ENCODE measurements at regions not wholly inside any gene's neighbourhood (a gene's known extent, or its start where the extent isn't known, plus 50 kb on each side); places are given as distances from the start of the nearest gene placed in this dataset.

- in situ Hi-C loops (cut with HindIII; ENCODE audit: low pct_ligation_motif_present, low sequenced_read_pairs) = no loop called here
- no peak for DNase-seq
- no peak overlapping the region for H3K4me3 ChIP-seq (ENCODE audit: low read depth, low read length)
Measured at GRCh38 chr20:50270034-50270395, 79.4 kb downstream of the CEBPB start.

GRCh38 chr20:50270569-50270968 is 79.9 kb downstream of the CEBPB start:
- in situ Hi-C loops (cut with HindIII; ENCODE audit: low pct_ligation_motif_present, low sequenced_read_pairs) = no loop called here
- no peak for DNase-seq
- Histone ChIP-seq H3K27ac (no peak overlapping the region), H3K36me3 (replicated peaks) (no peaks in the 10 kb centered on the region), H3K4me3 (ENCODE audit: low read depth, low read length) (no peak overlapping the region), H3K27me3 (replicated peaks) (no peaks in the 10 kb centered on the region)
- TF ChIP-seq CTCF (IDR thresholded peaks at IDR 0.05; ENCODE audit: low read depth, low read length, missing control alignments) = no peak

More at GRCh38 chr20:50270034-50270395, 79.4 kb downstream of the CEBPB start:
- no peaks in the 10 kb centered on the region for H3K27me3 ChIP-seq (replicated peaks)
- no peak for TF ChIP-seq CTCF (IDR thresholded peaks at IDR 0.05; ENCODE audit: low read depth, low read length, missing control alignments)
- no peaks in the 10 kb centered on the region for H3K36me3 ChIP-seq (replicated peaks)
- no peak overlapping the region for H3K27ac ChIP-seq

- no peak for DNase-seq
- Histone ChIP-seq H3K27ac (no peak overlapping the region), H3K36me3 (replicated peaks) (no peaks in the 10 kb centered on the region), H3K4me3 (ENCODE audit: low read depth, low read length) (no peak overlapping the region), H3K27me3 (replicated peaks) (no peaks in the 10 kb centered on the region)
- TF ChIP-seq CTCF (IDR thresholded peaks at IDR 0.05; ENCODE audit: low read depth, low read length, missing control alignments) = no peak
- in situ Hi-C loops (cut with HindIII; ENCODE audit: low pct_ligation_motif_present, low sequenced_read_pairs) = no loop called here
Measured at GRCh38 chr20:50271176-50271575, 80.5 kb downstream of the CEBPB start.

- in situ Hi-C loops (cut with HindIII; ENCODE audit: low pct_ligation_motif_present, low sequenced_read_pairs) = no loop called here
- no peak for TF ChIP-seq CTCF (IDR thresholded peaks at IDR 0.05; ENCODE audit: low read depth, low read length, missing control alignments)
- no peak overlapping the region for H3K4me3 ChIP-seq (ENCODE audit: low read depth, low read length)
Measured at GRCh38 chr20:50271612-50272011, 81.0 kb downstream of the CEBPB start.

GRCh38 chr20:50272030-50272723 is 81.5 kb downstream of the CEBPB start:
- Histone ChIP-seq H3K36me3 (replicated peaks) (no peaks in the 10 kb centered on the region), H3K27me3 (replicated peaks) (no peaks in the 10 kb centered on the region), H3K27ac (no peak overlapping the region), H3K4me3 (ENCODE audit: low read depth, low read length) (no peak overlapping the region)
- in situ Hi-C loops (cut with HindIII; ENCODE audit: low pct_ligation_motif_present, low sequenced_read_pairs) = no loop called here
- no peak for DNase-seq
- no peak for TF ChIP-seq CTCF (IDR thresholded peaks at IDR 0.05; ENCODE audit: low read depth, low read length, missing control alignments)

More at GRCh38 chr20:50271612-50272011, 81.0 kb downstream of the CEBPB start:
- Histone ChIP-seq H3K27me3 (replicated peaks) (no peaks in the 10 kb centered on the region), H3K27ac (no peak overlapping the region), H3K36me3 (replicated peaks) (no peaks in the 10 kb centered on the region)
- DNase-seq = no peak
